Breast epithelium (tissue), 3 donors: ENCODE measurements at regions not wholly inside any gene's neighbourhood (a gene's known extent, or its start where the extent isn't known, plus 50 kb on each side); places are given as distances from the start of the nearest gene placed in this dataset.

Experiments used
- CTCF ChIP-seq, 3 donors: fragments of 450-650 bp; IDR thresholded peaks; one replicate each; pipeline ENCODE4 v1.5.1; 2016 to 2017; ENCODE audit warnings: antibody characterized with exemption in 3 of 3, mild to moderate bottlenecking in 3 of 3, moderate library complexity in 3 of 3
- POLR2AphosphoS5 ChIP-seq, 3 donors: sonication (generic); formaldehyde crosslinking; IDR thresholded peaks; one replicate each; pipeline ENCODE4 v1.6.1; 2017; ENCODE audit warnings: antibody characterized with exemption in 3 of 3

GRCh38 chr5:158264264-158264663, 405.3 kb upstream of the CLINT1 start:
- no peak for TF ChIP-seq CTCF (IDR thresholded peaks at IDR 0.05)
- TF ChIP-seq POLR2AphosphoS5 (IDR thresholded peaks at IDR 0.05) = no peak
